DMS 273 (cell line): ENCODE measurements at regions not wholly inside any gene's neighbourhood (a gene's known extent, or its start where the extent isn't known, plus 50 kb on each side); places are given as distances from the start of the nearest gene placed in this dataset.

Source experiments
- DNase-seq: peaks from one replicate; lab custom pipeline; 2025; ENCODE audit not compliant: unreplicated experiment; lab: John Stamatoyannopoulos, UW

DNA sequence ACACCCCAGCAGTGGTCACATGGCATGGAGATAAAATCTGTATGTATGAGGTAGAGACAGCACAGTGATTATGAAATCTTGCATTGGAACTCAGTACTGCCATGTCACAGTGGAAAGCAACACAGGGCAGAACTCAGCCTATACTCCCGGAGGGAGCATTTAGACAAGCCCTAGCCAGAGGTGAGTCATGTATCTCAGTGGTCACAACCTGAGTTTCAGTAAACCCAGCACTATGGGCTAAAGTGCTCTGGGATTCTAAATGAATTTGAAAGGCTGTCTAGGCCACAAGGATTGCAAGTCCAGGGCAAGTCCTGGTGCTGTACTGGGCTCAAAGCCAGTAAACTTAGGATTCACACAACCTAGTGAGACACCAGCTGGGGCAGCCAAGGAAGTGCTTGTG is 1717.1 kb upstream of the RAG2 start:
- DNase-seq: no peak

DNA sequence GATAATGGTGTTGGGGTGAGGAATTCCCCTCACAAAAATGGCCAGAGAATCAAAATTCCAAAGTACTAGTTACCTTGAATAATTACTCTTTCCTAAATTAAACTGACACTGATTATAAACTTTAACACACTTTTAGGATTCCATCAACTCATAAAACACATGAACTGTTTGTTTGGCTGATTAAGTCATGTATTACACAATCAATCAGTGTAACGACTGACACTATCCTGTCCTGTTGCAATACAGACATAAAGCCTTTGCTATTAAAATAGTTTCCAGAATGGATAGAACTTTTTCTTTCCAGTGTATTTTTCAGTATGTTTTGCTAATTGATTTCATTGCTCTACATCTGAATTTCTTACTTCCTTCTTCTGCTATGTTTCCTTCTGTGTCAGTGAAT is 1709.4 kb upstream of the RAG2 start:
- DNase-seq: no peak

DNA sequence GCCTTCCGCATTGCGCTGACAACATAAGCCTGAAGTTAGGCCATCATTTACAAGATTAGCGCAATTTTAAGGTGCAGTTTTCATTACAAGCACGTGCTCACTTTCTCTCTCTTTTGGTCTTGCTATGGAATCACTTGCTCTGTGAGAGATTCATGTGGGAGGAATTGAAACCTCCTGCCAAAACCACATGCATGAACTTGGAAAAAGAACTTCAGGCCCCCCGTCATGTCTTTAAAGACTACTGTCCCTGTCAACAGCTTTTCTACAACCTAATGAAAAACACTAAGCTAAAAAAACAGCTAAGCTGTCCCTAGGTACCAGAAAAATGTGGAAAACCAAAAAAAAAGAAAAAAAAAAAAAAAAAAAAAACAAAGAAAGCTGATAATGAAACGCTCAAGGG is 1707.6 kb upstream of the RAG2 start:
- no peak for DNase-seq

DNA sequence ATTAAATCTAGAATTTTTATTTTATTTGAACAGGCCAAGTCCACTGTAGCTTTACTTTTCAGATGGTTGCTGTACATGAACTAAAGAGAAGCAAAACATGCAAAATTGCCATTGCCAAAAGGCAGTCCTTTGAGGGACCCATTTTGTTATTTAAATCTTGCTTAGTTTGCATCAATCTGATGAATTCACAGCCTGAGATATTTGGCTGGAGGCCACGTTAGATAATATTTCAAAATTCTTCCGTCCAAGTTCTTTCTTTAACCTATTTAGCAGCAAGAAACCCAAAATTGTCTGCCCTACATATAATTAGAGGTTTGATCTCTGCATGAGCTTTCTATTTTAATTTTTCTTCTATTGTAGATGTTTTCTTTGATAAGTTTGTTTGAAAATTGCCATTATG is 1706.9 kb upstream of the RAG2 start:
- no peak for DNase-seq

DNA sequence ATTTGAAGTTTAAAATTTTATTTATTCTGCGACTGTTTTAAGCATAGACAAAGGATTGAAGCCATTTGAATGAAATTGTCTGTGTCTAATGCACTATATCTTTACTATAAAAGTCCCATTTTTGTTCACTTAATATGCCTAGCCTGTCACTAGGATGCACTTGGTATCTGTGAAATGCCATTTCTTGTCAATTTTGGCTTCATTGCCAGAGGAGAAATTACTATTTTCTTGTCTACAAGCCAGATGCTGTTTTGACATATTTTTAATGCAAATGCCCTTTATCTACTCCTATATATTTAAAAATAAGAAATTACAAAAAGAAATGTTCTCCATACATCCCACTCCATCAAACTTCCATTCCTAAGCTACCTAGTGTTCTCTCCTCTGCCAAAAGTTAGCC is 1704.5 kb upstream of the RAG2 start:
- DNase-seq: no peak

DNA sequence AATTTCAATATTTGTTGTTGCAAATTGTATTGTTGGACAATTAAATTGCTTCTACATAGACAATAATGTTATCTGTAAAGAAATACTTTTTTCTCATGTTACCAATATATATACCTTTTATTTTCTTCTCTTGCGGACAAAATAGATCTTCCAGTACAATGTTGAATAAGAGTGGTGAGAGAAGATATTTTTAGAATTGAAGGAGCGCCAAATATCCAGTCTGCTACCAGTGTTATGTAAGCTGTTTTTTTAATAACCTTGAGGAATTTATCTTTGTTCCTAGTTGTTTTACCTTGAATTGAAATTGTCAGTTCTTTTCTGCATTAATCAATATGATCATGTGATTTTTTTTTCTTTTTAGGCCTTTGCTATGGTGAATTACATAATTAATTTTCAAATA is 1702.5 kb upstream of the RAG2 start:
- DNase-seq: no peak

DNA sequence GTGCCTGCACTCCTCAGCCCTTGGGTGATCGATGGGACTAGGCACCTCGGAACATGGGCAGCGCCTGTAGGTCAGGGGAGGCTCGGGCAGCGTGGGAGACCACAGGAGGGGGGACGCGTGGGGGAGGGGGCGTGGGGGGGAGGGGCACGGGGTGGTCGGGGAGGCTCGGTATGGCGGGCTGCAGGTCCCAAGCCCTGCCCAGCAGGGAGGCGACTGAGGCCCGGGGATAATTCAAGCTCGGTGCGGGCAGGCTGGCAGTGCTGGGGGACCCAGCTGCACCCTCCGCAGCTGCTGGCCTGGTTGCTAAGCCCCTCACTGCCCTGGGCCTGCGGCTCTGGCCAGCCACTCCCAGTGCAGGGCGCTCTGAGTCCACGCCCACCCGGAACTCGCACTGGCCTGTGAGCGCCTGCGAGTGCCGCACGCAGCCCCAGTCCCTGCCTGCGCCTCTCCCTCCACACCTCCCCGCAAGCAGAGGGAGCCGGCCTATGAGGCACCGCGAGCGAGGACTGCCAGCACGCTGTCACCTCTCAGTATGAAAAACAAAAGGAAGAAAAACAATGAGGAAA is 1698.3 kb upstream of the RAG2 start:
- no peak for DNase-seq

DNA sequence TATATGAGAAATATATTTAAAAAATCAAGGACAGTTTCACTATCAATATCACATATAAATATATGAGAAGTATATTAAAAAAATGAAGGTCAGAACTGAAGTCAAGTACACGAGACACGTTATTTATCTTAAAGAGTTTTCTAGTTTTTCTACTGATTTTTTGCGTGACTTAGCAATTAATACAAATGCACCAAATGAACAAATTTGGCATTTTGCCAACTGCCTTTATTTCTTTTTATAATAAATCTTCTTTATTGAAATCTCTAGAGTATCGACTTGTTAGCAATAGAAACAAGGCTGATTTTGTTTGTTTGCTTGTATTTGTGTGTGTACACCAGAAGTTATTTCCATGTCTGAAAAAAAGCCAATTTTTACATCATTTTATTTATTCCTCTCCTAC is 1684.7 kb upstream of the RAG2 start:
- peak; percentile 0 for DNase-seq

DNA sequence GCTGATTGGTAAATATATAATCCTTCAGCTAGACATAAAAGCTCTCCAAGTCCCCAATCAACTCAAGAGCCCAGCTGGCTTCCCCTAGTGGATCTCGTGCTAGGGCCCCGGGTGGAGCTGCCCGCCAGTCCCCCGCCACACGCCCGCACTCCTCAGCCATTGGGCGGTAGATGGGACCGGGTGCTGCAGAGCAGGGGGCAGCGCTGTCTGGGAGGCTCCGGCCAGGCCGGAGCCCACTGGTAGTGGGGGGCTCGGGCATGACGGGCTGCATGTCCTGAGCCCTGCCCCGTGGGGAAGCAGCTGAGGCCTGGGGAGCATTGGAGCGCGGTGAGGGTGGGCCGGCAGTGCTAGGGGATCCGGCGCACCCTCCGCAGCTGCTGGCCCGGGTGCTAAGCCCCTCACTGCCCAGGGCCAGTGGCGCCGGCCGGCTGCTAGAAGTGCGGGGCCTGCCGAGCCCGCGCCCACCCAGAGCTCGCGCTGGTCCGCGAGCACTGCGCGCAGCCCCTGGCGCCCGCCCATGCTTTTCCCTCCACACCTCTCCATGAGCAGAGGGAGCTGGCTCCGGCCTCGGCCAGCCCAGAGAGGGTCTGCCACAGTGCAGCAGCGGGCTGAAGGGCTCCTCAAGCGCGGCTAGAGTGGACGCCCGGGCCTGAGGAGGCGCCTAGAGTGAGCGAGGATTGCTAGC is 1680.6 kb upstream of the RAG2 start:
- DNase-seq: no peak

DNA sequence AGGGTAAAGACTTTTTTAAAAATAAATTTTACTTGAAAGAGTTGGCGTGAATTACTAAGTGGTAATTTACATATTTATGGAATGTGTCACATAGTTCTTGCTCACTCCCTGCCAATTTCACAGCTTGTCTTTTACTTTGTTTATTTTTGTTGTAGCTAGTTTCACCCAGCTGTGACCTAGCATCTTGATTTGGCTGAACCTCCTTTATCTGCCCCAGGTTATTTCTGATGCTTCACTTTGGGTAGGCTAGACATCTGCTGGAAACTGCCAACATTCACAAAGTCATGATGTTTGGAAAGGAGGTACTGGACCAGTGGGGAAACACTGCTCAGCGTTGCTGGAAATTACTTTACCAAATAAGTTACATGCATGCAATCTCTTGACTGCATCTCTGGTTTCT is 1676.0 kb upstream of the RAG2 start:
- DNase-seq: no peak

DNA sequence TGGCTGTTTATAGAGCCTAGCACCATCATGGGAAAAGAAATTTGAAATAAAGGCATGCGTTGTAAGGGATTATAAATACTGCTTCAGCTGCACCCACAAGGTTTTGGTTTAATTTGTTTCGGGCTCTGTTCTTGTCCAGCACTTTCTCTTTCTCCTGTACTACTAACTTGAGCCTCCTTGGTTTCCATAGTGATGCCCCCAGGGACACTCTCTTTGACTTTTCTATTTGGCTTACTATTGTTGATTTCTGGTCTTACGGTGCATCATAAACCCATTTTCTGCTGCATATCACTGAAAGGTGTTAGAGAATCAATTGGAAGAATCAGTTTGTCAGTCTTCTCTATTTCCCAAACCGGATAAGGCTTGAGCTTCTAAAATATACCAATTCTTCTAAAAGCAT is 1674.3 kb upstream of the RAG2 start:
- DNase-seq: no peak

DNA sequence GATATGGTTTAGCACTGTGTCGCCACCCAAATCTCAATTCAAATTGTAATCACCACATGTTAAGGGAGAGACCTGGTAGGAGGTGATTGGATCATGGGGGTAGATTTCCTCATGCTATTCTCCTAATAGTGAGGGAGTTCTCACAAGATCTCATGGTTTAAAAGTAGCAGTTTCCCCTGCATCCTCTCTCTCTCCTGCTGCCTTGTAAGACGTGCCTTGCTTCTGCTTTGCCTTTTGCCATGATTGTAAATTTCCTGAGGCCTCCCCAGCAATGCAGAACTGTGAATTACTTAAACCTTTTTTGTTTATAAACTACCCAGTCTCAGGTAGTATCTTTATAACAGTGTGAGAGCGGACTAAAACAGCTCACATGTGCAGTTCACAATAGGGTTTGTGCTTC is 1668.7 kb upstream of the RAG2 start:
- no peak for DNase-seq

DNA sequence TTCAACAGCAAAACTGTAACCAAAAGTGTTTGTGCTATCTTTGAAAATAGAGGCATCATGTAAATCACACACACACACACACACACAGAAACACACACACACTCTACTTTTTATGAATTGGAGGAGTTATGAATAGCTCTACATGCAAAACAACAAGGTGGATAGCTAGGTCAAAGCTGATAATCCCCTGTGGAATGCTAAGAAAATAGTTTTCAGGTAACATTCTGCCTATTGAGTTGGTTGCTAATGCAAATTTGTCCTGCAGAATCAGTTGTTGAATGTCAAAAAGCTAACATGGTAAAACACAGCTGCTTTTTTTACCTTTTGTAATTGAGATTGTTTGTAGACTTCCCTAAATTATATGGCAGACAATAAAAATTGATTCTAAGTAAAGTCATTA is 1658.4 kb upstream of the RAG2 start:
- no peak for DNase-seq

DNA sequence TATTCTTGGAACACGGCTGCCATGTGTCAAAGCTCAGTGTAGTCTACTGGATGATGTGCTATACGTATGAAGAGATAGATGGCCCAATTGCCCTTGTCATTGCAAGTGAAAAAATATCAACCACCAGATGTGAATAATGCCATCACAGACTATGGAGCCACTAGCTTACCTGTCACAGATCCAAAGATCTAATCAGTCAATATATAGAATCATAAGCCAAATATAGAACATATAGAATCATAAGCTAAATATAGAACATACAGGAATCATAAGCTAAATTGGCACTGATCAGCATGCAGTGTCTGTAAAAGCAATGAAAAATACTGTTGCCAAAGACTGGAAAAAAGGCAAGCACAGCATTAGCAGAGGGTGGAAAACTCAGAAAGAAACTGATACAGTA is 1656.9 kb upstream of the RAG2 start:
- no peak for DNase-seq

DNA sequence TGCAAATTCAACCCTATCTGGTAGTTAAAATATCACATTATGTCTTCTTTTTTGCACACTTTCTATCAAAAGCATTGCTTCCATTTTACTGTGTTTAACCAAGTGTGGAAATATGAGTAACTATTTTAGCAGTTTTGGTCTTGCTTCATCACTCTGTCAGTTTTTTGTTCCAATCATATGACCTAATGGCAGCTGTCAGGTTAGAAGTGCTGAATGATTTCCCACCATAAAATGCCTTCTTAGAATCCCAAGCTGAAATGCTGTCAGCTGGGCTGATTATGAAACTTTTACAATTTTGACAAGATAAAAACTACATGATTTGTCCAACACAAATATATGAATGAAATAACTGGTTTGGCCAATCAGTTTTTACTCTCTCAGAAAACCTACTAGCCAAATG is 1654.6 kb upstream of the RAG2 start:
- DNase-seq: no peak

DNA sequence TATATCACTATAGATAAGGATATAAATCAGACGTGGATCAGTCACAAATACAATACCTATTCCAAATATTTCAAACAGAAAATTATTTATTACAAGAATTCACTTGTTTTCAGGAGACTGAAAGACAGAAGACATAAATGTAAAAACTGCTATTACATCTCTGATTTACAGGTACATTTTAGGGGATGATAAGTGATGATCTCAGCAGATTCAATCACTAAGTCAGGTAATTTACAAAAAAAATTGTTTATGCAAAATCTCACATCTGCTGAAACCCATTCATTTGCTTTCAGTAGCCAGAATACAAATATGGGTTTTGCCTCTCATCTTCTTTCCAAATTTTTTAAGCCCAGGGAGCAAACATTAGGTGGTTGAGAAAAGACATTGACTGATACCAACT is 1648.4 kb upstream of the RAG2 start:
- no peak for DNase-seq

DNA sequence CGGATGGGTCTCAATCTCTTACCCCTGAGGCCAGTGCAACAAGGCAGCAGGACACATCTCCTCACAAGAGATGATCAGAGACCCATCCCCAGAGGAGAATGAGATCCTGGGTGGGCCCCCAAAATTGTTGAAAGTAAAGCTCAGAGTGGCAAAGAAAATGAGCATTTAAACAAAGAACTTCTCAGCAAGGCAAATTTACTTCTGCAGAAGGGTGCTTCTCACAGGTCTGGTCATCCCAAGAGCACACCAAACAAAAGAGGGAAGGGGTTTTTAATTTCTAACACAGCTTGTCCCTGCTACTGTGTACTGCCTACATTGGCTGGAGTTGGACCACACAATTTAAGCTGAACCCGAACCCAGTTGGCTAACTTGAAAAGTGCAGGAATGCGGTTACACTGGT is 1628.6 kb upstream of the RAG2 start:
- no peak for DNase-seq

DNA sequence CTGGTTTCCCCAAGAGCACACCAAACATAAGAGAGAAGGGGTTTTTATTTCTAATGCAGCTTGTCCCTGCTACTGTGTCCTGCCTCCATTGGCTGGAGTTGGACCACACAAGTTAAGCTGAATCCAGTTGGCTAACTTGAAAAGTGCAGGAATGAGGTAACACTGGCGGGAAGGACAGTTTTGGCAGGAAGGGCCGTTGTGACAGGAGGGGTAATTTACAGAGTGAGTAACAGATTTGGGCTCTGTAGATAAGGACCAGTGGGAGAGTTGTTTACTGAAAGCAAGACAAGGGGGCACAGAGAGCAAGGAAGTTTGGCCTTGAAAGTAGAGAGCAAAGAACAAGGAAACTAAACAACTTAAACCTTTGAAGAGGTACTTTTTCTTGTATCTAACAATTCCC is 1623.3 kb upstream of the RAG2 start:
- no peak for DNase-seq

DNA sequence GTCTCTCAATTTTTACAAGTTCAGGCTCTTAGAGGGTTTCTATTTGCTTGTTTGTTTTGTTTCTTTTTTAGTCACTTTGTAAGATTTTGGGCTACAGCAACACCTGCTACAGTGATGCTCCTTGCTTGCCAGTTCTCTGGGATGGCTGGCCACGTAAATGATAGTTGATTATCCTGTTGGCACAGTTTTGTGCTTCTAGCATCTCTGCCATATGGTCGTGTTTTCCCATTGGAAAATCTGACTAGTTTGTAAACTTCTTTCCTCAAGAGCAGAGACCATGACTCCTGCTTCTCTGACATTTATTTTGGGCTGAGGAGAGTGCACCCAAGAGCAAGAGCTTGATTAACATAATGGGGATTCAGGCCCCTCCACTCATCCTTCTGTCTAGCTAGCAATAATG is 1621.6 kb upstream of the RAG2 start:
- DNase-seq: no peak

DNA sequence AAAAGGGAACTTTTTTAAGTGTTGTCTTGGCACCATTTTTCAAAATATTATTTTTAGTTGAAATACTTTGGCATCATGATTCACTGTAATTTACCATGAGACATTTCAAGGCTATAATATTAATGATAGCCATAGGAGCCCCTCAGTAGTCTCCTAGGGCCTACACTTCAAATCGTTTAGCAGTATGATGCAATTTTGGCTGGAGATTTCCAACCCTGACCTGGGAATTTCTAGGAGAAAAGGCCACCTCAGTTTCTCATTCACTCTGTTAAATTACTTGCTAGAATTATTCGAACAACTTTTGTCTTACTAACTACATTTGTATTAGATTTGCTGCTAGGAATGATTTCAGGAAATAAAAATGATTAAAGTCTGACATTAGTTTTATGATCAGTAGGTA is 1610.9 kb upstream of the RAG2 start:
- DNase-seq: no peak

DNA sequence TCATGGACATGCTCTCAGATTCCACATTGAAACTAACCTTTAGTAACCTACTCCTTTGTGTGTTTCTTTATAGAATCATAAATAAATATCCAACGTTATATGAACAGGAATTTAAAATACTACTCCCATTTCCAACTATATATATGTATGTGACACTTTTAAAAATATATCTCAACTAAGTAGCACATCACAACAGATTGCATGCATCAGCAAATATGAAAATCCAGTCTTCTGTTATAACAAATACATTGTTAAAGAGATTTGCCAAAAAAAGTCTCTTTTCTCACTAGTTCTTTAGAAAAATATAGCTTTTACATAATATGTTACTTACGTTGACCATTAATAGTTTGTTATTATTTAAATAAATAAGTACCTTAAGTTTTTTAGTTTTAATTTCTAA is 1608.6 kb upstream of the RAG2 start:
- DNase-seq: no peak

DNA sequence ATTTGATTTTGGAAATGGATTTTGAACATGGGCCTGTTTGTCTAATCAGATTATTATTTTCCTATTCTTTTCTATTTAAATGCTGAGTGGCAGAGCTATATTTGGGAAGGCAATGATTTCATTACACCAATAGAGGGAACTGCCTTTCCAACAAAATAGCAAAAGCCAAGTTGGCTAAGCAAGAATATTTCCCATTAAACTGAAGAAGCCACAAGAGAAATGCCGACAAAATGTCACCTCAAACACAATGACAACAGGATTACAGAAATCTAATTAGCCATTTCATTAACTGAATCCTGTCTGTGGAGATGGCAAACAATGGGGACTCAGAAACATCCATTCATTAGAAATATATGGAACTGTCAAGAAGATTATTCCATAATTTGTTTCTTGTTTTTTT is 1593.1 kb upstream of the RAG2 start:
- DNase-seq: no peak

DNA sequence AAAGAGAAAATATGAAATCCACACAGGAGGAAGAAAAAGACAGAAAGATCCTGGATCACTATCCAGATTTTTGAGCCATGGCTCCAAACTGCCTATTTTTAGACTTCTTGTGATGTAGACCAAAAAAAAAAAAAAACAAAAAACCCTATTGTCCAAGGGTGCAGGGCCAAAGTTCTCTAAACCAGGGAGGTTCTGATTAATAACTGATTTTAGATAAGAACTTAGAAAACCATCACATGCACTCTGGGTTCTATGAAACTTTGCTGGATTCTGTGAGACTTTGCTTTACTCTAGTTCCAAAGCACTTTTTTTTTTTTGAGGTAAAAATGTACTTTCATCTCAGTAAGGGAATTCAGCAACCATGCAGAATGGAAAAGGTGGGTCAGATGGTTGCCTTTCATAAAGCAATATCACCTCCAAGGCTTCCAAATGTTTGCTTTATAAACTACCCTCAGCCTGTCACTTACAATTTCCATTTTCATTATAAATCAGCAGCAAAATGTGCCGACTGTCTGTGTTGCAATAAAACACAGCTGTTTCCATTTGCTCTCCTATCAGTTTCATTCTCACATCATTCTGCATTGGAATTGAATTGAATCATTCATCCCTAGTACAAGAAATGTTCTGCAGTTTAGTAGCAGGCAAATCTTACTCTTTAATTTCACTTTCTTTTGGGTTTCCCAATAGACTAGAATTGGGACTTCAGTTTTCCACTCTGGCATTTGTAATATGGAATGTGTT is 1584.3 kb upstream of the RAG2 start:
- no peak for DNase-seq
